ENCODE measurements at regions not wholly inside any gene's neighbourhood (a gene's known extent, or its start where the extent isn't known, plus 50 kb on each side); places are given as distances from the start of the nearest gene placed in this dataset.

- TF ChIP-seq CTCF (IDR thresholded peaks at IDR 0.05) (no peak), POLR2A (IDR thresholded peaks at IDR 0.05) (no peak)
These were observed 89.4 kb upstream of the VAV3 start for GRCh38 chr1:108054396-108054795.
